ENCODE measurements at regions not wholly inside any gene's neighbourhood (a gene's known extent, or its start where the extent isn't known, plus 50 kb on each side); places are given as distances from the start of the nearest gene placed in this dataset.

- Histone ChIP-seq H3K4me3 (ENCODE audit: low read depth, low read length) (no peak overlapping the region), H3K36me3 (no peaks in the 10 kb centered on the region), H3K9me3 (ENCODE audit: severe bottlenecking) (no peaks in the 10 kb centered on the region), H3K27me3 (ENCODE audit: insufficient read depth, low read depth, severe bottlenecking) (no peaks in the 10 kb centered on the region), H3K27ac (no peak overlapping the region)
- DNase-seq, result no peak
- TF ChIP-seq, protein P1, sequence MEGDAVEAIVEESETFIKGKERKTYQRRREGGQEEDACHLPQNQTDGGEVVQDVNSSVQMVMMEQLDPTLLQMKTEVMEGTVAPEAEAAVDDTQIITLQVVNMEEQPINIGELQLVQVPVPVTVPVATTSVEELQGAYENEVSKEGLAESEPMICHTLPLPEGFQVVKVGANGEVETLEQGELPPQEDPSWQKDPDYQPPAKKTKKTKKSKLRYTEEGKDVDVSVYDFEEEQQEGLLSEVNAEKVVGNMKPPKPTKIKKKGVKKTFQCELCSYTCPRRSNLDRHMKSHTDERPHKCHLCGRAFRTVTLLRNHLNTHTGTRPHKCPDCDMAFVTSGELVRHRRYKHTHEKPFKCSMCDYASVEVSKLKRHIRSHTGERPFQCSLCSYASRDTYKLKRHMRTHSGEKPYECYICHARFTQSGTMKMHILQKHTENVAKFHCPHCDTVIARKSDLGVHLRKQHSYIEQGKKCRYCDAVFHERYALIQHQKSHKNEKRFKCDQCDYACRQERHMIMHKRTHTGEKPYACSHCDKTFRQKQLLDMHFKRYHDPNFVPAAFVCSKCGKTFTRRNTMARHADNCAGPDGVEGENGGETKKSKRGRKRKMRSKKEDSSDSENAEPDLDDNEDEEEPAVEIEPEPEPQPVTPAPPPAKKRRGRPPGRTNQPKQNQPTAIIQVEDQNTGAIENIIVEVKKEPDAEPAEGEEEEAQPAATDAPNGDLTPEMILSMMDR (IDR thresholded peaks at IDR 0.05; ENCODE audit: low read depth, low read length), result no peak
Measured at GRCh38 chr16:55930036-55930435, 54.9 kb upstream of the CES5A start.

DNA sequence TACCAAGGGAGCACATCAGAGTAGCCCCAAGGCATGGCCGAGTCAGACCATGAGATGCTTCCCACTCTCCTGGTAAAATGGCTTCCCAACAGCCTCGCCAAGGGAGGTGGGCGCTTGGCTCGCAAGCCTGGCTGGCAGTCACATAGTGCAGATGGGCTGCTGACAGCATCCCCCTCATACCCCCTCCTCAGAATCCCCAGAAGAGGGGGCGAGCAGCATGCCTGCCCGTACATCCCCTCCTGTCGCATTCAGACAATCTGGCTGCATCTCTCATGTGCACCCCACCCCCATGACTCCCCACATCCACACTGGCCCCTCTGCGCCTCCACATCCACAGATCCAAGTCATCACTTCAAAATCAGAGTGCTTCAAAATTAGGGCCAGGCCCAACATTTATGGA lies 54.0 kb upstream of the CES5A start:
- H3K27ac ChIP-seq, result no peak overlapping the region
- no peak overlapping the region for H3K4me3 ChIP-seq (ENCODE audit: low read depth, low read length)
- DNase-seq, result no peak
- TF ChIP-seq, protein P1 (IDR thresholded peaks at IDR 0.05; ENCODE audit: low read depth, low read length), result no peak
- no peaks in the 10 kb centered on the region for H3K27me3 ChIP-seq (ENCODE audit: insufficient read depth, low read depth, severe bottlenecking)
- no peaks in the 10 kb centered on the region for H3K36me3 ChIP-seq
- no peaks in the 10 kb centered on the region for H3K9me3 ChIP-seq (ENCODE audit: severe bottlenecking)

DNA sequence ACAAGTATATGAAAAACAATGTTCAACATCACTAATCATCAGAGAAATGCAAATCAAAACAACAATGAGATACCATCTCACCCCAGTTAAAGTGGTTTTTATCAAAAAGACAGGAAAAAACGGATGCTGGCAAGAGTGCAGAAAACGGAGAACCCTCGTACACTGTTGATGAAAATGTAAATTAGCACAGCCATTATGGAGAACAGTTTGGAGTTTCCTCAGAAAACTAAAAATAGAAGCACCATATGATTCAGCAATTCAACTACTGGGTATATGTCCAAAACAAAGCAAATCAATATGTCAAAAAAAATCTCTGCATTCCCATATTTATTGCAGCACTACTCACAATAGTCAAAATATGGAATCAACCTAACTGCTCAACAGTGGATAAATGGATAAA lies 50.1 kb upstream of the CES5A start:
- no peaks in the 10 kb centered on the region for H3K27me3 ChIP-seq (ENCODE audit: insufficient read depth, low read depth, severe bottlenecking)
- DNase-seq, result no peak
- H3K36me3 ChIP-seq, result no peaks in the 10 kb centered on the region
- H3K4me3 ChIP-seq (ENCODE audit: low read depth, low read length), result no peak overlapping the region
- H3K9me3 ChIP-seq (ENCODE audit: severe bottlenecking), result no peaks in the 10 kb centered on the region
- TF ChIP-seq, protein P1 (IDR thresholded peaks at IDR 0.05; ENCODE audit: low read depth, low read length), result no peak
- no peak overlapping the region for H3K27ac ChIP-seq
